ENCODE measurements at regions not wholly inside any gene's neighbourhood (a gene's known extent, or its start where the extent isn't known, plus 50 kb on each side); places are given as distances from the start of the nearest gene placed in this dataset.

GRCh38 chr5:117539692-117540091, 965.1 kb upstream of the SEMA6A start:
- TF ChIP-seq, protein P1, sequence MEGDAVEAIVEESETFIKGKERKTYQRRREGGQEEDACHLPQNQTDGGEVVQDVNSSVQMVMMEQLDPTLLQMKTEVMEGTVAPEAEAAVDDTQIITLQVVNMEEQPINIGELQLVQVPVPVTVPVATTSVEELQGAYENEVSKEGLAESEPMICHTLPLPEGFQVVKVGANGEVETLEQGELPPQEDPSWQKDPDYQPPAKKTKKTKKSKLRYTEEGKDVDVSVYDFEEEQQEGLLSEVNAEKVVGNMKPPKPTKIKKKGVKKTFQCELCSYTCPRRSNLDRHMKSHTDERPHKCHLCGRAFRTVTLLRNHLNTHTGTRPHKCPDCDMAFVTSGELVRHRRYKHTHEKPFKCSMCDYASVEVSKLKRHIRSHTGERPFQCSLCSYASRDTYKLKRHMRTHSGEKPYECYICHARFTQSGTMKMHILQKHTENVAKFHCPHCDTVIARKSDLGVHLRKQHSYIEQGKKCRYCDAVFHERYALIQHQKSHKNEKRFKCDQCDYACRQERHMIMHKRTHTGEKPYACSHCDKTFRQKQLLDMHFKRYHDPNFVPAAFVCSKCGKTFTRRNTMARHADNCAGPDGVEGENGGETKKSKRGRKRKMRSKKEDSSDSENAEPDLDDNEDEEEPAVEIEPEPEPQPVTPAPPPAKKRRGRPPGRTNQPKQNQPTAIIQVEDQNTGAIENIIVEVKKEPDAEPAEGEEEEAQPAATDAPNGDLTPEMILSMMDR (IDR thresholded peaks at IDR 0.05; ENCODE audit: low read depth, low read length, poor library complexity, severe bottlenecking) = no peak
- TF ChIP-seq EZH2phosphoT487 (IDR thresholded peaks at IDR 0.05; ENCODE audit: borderline replicate concordance, low read length) = no peak
